IPS-18c (cell line): ENCODE measurements at regions not wholly inside any gene's neighbourhood (a gene's known extent, or its start where the extent isn't known, plus 50 kb on each side); places are given as distances from the start of the nearest gene placed in this dataset.
A peak's percentile ranks its signal among the peaks of the same experiment; 100 is the strongest.
"Not testable (repeated sequence)": the region's sequence is repeated elsewhere in the genome, so short reads cannot be mapped to it uniquely, and the experiment has no call there.

Experiments used
- H3K4me3 ChIP-seq: 2 replicates; pipeline ENCODE4 v1.7.0; 2013; ENCODE audit warnings: low read depth, mild to moderate bottlenecking, low read length, moderate library complexity; ENCODE audit not compliant: insufficient read depth
- H3K9me3 ChIP-seq: one replicate; pipeline ENCODE4 v1.6.1; 2013; ENCODE audit warnings: mild to moderate bottlenecking, low read length, moderate library complexity; ENCODE audit not compliant: control insufficient read depth, insufficient read depth

DNA sequence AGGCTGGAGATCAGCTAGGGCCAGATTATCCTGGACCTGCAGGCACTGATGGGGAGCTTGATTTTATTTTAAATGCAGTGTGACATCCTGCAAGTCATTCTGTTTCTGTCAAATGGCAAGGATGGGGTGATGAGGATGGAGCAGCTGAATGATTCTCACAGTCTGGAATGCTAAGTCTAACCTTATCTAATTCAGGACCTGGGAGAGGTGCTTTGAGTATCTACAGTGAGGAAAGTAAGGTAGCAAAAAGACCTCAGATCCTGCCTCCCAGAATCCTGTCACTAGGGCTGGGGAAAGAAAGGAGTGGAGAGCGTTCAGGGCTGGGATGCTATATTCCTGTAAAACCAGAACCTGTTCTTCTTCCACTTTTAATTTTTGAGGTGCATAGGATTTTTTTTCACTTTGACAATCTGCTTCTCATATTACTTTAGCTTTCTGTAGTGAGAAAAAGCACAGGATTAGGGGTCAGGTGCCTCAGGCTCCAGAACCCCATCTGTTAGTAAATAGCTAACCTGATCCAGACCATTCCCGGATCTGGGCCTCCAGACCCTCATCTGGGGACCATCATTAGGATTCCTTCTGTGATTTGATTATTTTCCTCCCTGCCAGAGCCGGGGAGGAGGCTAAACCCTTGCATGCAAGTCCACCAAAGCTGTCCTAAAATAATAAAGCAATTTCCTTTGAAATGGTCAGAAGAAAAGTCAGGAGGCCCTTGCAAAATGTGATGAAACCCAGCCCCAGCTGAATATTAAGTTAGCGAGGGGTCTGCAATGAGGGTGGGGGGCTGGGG, 54.7 kb downstream of the ASCL1 start:
- no peak overlapping the region for H3K4me3 ChIP-seq

DNA sequence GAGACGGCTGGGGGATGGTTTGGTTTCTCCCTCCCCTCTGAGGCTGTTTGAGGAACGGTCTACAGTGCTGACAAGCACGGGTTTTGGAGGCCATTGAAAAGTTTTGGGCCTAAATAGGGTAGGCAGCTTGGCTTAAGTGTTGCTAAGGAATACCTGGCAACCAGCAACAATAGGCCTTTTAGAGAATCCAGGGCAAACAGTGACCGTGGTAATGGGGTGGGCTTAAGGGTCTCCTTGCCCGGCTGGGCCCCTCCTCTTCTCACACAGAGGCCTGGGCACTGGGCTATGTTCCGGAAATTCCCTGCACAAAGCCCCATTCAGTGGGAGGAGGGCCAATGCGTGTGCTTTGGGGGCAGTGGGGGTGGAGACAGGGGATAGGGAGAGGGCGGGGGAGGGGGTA, 55.4 kb downstream of the ASCL1 start:
- no peak overlapping the region; the same call in 1 of the 2 replicates for H3K4me3 ChIP-seq

More for the DNA sequence above, 54.7 kb downstream of the ASCL1 start:
- no peaks in the 10 kb centered on the region for H3K9me3 ChIP-seq

DNA sequence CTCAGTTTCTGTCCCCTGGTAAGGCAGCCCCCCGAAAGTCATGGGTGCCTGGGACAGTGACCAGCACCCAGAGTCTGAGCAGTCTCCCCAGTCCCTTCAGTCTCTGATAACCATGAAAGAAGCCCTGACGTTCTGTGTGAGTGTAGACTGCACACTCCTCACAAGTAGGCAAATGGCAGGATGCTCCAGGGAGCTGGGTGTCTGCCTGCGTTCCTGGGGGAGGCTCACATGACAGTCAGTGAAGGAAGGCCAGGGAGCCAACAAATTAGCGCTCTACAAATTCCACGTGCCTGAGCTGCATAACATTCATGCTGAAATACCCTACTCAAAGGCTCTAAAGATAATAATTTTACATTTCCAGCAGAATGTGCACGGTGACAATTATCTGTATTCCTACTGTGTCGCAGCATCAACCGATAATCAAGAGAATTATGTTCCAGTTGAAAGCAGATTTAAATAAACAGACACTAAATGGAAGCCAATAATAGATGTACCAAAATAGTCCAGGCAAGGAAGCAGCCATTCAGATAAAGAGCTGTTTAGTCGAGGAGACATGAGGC, 56.3 kb downstream of the ASCL1 start:
- Histone ChIP-seq H3K9me3 (no peaks in the 10 kb centered on the region), H3K4me3 (no peak overlapping the region)

More for the DNA sequence above, 55.4 kb downstream of the ASCL1 start:
- no peaks in the 10 kb centered on the region for H3K9me3 ChIP-seq

DNA sequence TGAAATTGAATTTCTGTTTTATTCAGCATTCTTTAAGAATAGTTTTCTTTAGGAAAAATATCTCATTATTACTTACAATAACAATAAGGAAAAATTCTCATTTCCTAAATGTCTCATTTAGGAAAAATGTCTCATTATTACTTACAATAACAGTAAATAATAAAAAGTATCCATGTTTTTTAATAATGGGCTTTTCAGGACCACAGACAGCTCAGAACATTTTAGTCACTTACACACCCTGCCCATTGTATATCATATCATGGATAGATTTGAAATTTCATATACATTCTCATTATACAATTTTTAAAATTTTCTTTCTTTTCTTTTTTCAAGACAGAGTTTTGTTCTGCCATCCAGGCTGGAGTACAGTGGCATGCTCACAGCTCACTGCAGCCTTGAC, 58.9 kb downstream of the ASCL1 start:
- H3K9me3 ChIP-seq: peaks cover under 1% of the 10 kb centered on the region
- no peak overlapping the region for H3K4me3 ChIP-seq

DNA sequence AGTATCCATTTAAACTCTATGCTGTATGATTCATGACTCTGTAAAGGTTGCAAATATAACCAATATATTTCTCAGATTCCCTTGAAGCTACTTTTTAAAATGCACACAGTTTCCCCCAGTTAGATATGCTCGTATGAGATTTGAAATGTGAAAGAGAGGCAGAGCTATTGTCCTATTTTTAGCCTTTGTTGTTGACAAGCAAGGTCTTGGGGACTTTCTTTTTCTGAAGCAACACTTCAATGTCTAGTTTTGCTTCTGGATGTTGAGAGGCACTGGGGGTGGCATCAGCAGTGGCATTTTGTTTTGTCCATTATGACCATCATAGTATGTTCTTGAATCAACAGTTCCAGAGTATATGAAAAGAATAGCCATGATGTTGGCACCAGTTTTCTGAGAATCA, 63.4 kb downstream of the ASCL1 start:
- H3K9me3 ChIP-seq: peaks cover 3% of the 10 kb centered on the region
- no peak overlapping the region for H3K4me3 ChIP-seq

DNA sequence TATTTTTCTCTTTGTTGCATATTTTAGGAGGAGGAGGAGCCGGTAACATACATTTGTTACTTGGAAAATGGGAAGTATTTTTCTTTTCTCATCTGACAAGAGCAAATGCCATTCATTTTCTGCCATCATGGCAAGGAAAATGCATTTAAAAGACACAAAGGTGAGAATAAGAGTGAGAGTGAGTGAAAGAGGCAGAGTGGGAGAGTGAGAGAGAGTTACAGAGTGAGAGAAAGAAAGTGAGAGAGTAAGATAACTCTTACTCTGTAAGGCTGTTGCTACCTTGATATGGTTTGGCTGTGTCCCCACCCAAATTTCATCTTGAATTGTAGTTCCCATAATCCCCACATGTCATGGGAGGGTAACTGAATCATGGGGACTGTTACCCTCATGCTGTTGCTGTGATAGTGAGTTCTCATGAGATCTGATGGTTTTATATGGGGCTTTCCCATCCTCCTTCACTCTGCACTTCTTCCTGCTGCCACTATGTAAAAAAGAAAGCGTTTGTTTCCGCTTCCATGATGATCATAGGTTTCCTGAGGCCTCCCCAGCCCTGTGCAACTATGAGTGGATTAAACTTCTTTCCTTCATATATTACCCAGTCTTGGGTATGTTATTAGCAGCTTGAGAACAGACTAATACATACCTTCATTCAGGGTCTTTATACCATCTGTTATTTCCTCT, 64.2 kb downstream of the ASCL1 start:
- H3K4me3 ChIP-seq: no peak overlapping the region
- peaks cover 3% of the 10 kb centered on the region for H3K9me3 ChIP-seq

DNA sequence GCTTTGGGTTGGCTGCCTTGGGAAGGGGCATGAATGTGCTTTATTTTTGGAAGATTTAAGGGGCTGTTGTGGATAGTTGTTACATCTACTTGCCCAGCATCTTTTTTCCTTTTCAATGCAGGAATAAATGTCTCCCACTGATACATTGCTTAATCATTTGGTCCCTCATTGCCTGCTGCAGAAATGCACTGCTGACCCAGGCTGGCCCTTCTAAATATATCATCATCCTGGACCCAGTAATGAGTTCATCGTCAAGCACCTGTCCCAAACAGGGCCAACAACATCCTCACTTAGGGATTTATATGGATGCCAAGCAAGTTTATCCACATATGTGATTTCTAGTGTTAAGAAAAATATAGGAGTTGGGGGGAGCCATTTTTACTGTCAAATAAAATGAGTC, 67.2 kb downstream of the ASCL1 start:
- Histone ChIP-seq H3K4me3 (no peak overlapping the region), H3K9me3 (peaks cover 3% of the 10 kb centered on the region)

DNA sequence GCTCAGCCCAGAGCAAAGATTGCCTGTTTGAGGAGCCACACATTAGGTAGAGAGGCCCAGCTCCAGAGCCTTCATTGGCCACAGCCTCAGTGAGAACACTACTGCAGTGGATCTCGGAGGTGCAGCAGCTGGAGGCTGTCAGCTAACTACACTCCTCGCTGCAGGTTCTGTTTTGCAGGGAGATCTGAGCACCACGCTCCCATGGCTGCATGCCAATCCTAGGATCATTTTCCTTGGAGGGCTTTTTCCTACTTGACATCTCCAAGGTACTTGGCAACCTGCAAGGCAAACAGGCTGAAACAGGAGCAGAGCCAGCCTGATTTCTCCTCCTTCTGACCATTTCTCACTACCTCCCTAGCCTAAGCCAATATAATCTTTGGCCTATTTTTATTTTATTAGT, 69.2 kb downstream of the ASCL1 start:
- H3K9me3 ChIP-seq, H3K4me3 ChIP-seq: not testable (repeated sequence)

DNA sequence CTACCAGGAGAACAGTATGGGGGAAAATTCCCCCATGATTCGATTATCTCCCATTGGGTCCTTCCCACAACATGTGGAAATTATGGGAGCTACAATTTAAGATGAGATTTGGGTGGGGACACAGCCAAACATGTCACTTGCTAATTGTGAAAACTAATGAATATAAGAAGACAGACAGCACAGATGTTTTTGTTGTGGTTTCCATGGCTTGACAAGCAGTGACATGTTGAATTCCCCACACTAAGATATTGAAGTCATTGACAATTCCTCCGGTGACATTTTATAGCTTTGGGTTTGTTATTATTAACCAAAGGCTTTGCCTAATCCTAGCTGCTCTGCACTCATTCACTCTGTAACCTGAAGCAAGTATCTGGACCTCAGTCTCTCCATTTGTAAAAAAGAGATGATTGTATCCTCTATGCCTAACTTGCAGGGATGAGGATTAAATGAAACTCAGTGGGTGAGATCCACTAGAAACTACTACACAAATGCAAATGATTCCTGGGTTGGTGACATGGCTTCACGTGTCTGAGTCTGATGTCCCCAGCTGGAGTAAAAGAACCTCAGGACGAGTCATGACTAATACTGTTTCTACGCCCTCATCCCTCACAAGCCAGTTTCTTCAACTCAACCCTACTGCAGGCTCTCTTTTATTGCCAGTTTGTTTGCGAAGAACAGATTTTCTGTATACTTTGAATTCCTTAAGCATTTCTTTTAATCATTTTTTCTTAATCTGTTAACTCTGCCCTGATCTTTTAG, 71.6 kb downstream of the ASCL1 start:
- no peak overlapping the region for H3K4me3 ChIP-seq
- H3K9me3 ChIP-seq: no peaks in the 10 kb centered on the region

DNA sequence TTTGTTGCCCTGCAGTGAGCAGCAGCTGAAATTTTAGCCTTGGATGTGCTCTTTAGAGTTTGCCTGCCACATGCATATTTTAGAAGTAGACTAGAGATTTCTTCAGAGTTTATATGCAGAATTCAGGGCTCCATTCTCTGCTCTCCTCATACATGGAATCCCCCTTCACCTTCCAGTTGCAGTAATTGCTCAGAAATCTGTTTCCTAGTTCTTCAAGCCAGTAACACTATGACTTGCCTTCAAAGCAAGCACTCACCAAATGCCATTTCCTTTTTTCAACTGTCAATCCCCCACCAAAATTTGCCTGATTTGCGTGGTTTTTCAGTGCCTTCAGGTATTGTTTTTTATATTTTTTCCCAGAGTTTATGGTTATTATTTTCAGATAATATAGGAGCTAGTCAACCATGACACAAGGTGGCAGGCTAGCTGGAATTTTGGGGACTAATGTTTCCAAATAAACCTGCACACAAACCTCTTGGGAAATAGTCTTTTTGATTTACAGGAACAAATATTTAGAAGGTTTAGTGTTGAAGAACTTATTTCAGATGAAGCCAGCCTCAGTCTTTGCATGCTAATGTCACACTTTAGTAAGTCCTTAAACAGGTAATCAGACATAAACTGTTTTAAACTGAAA, 79.2 kb downstream of the ASCL1 start:
- H3K9me3 ChIP-seq: no peaks in the 10 kb centered on the region
- H3K4me3 ChIP-seq: no peak overlapping the region

DNA sequence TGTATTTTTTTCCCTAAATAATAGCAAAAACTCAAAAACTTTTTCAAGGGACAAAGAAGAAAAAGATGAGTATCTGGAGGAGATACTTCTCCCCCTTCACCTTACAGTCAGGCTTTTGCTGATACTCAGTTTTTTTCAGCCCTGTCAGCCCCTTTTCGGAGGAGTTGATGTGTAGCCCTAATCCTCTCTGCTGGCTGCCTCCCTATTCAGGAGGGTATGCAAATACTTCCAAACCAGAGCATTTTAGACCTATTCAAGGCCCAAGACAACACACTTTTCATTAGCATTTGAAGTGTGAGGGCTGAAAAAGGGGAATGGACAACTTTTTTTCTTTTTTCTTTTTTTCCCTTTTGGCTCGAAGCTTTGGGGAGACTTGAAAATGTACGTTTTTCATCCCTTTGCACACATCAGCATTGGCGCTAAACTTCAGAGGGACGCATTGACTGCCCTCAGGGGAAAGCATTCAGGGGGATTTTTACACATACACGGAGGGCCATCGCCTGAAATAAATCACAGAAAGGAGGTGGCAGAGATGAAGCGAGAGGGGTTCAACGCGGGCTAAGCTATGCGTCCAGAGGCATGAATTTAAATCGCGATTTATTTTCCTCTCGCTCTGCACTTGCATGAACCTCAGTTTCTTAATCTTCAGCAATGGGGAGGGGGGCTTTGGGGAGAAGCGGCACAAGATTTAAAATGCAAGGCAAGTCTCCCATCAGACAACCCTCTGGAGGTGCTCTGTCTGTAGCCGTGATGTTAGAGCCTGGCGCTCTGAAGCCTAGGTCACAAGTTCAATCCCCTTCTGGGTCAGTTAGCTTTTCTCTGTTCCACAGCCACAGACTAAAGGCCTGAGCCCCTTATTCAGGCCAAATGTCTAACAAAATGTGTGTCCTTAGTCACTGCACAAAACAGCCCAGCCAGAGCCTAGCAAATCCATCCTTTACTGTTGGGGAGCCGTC, 86.3 kb downstream of the ASCL1 start:
- Histone ChIP-seq H3K4me3 (peak overlapping the region; percentile 34; the same call in 1 of the 2 replicates), H3K9me3 (no peaks in the 10 kb centered on the region)

DNA sequence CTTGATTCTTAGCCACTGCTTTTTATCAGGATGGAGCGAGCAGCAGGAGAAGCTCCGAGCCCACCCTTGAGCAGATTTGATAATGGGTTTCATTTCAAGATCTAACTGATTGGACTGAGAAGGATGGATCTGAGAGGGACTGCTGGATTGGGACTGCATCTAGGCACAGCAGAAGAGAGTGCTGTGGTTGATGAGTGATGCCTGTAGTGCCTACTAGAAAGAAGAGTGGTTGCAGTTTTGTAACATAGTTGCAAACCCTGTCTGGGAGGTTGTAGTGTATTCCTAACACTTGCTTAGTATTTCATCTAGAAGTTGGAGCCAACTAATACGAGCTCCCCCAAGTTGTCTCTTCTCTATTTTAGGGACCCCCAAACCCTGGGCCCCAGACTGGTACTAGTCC, 88.7 kb downstream of the ASCL1 start:
- Histone ChIP-seq H3K9me3 (no peaks in the 10 kb centered on the region), H3K4me3 (no peak overlapping the region)

DNA sequence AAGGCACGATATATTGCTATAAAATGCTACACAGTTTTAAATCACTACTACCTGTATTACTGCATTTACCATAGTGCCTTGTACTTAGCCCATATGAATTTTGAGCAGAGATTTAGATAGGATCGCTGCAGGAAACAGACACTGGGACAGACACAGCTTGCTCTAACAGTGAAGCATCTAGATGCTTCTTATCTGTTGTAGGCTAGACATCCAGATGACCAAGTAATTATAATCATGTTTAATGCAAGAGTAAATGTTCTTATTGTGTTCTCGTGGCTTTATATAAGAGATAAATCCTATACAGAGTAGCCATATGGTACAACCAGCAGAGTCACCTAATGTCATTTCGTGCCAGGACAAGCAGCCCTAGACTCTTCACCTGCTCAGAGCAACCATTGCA, 92.8 kb downstream of the ASCL1 start:
- no peaks in the 10 kb centered on the region for H3K9me3 ChIP-seq
- H3K4me3 ChIP-seq: no peak overlapping the region

DNA sequence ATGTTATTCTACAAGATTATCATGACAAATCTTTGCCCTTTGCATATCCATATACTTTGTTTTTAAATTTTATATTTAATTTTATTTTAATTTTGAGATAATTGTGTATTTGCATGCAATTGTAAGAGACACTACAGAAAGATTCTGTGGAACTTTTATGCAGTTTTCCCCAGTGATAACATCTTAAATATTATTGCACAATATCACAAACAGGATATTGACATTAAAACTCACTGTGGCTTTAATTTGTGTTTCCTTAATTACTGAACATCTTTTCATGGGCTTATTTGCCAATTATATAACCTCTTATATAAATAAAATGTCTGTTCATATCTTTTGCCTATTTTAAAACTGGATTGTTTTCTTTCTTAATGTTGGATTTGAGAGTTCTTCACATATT, 95.6 kb downstream of the ASCL1 start:
- H3K4me3 ChIP-seq: no peak overlapping the region

DNA sequence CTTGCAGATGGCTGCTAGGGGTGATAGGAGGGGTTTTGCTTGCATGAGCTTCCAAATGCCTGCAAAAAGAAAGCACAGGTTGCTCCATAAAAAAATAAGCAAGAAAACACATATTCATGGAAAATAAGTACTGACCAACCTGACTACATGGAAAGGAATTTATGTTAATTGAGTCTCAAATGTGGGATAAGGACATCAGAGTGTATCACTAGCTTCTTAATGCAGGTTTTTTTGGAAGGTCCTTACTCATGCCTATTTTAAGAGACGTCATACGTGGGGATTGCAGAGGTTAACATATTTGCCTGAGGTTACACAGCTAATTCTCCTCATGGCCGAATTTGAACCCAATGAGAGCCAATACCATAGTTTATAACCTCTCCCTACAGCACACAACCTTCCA, 116.2 kb downstream of the ASCL1 start:
- H3K4me3 ChIP-seq: no peak overlapping the region
- no peaks in the 10 kb centered on the region for H3K9me3 ChIP-seq

More for the DNA sequence above, 95.6 kb downstream of the ASCL1 start:
- H3K9me3 ChIP-seq: no peaks in the 10 kb centered on the region

DNA sequence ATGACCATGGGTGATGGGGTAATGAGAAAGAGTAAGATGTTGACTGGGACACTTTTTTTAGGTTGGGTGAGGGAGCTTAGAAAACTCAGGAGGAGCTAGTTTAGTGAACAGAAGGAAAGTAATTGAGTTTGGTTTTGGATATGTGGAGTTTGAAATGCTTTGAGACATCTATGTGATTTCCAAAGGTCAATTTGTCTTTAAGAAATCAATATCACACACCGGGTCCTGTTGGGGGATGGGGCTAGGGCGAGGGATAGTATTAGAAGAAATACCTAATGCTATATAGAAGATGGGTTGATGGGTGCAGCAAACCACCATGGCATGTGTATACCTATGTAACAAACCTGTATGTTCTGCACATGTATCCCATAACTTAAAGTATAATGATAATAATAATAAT, 118.4 kb downstream of the ASCL1 start:
- no peak overlapping the region for H3K4me3 ChIP-seq
- H3K9me3 ChIP-seq: no peaks in the 10 kb centered on the region
